Tibial nerve (tissue), 4 donors: ENCODE measurements at regions not wholly inside any gene's neighbourhood (a gene's known extent, or its start where the extent isn't known, plus 50 kb on each side); places are given as distances from the start of the nearest gene placed in this dataset.

Experiments used
- DNase-seq, 2 donors: peaks; one replicate each; pipeline ENCODE4 v3.0.0-alpha.2; 2019; ENCODE audit warnings: low spot score in 2 of 2
- H3K27ac ChIP-seq, 4 donors: fragments of 200-600 bp; sonication (generic) in 3 of 4; one replicate each; pipeline ENCODE4 v1.5.1; 2017 to 2019; ENCODE audit warnings: mild to moderate bottlenecking in 1 of 4
- H3K27me3 ChIP-seq, 2 donors: fragments of 200-600 bp; sonication (generic) in 1 of 2; one replicate each; pipeline versions ENCODE4 v1.5.1 to v1.6.0; 2017 to 2019
- H3K36me3 ChIP-seq, 3 donors: fragments of 200-600 bp; sonication (generic); one replicate each; pipeline ENCODE4 v1.5.1; 2018 to 2019
- H3K4me1 ChIP-seq, 4 donors: fragments of 200-600 bp; sonication (generic) in 3 of 4; one replicate each; pipeline ENCODE4 v1.5.1; 2017 to 2019
- H3K4me3 ChIP-seq, 4 donors: fragments of 200-600 bp; sonication (generic) in 3 of 4; one replicate each; pipeline ENCODE4 v1.5.1; 2017 to 2019; ENCODE audit warnings: mild to moderate bottlenecking in 1 of 4, moderate library complexity in 1 of 4
- H3K9me3 ChIP-seq, 4 donors: fragments of 200-600 bp; sonication (generic) in 3 of 4; one replicate each; pipeline ENCODE4 v1.5.1; 2017 to 2019
- CTCF ChIP-seq, 5 experiments: fragments of 200-600 bp in 3 of 5; fragments of 450-650 bp in 2 of 5; sonication (generic) in 3 of 5; IDR thresholded peaks; one replicate each; pipeline ENCODE4 v1.5.1; 2016 to 2019; ENCODE audit warnings: antibody characterized with exemption in 5 of 5, mild to moderate bottlenecking in 3 of 5, moderate library complexity in 2 of 5
- EP300 ChIP-seq, 2 donors: sonication (generic); formaldehyde crosslinking; IDR thresholded peaks; one replicate each; pipeline ENCODE4 v1.6.1; 2017; ENCODE audit warnings: antibody characterized with exemption in 2 of 2, mild to moderate bottlenecking in 1 of 2
- POLR2A ChIP-seq, 2 donors: fragments of 450-650 bp; IDR thresholded peaks; one replicate each; pipeline ENCODE4 v1.6.1; 2017; ENCODE audit warnings: antibody characterized with exemption in 2 of 2, mild to moderate bottlenecking in 2 of 2, moderate library complexity in 2 of 2
- WGBS, 2 donors: methylation state at CpG; one replicate each; pipeline ENCODE4 v1.1.5; 2018; 5-methylcytosine and 5-hydroxymethylcytosine counted together

- no peak for TF ChIP-seq EP300 (IDR thresholded peaks at IDR 0.05)
- no peak for TF ChIP-seq POLR2A (IDR thresholded peaks at IDR 0.05)
- no peak for TF ChIP-seq CTCF (IDR thresholded peaks at IDR 0.05)
- DNase-seq: no peak
- Histone ChIP-seq H3K4me1 (peaks cover 0 to 4% (median 0%) of the 10 kb centered on the region in 4 donors), H3K9me3 (no peaks in the 10 kb centered on the region), H3K27me3 (no peaks in the 10 kb centered on the region), H3K36me3 (no peaks in the 10 kb centered on the region), H3K27ac (no peak overlapping the region), H3K4me3 (no peak overlapping the region)
- 86 to 92% methylated on average over 3 of the region's 3 CpGs for WGBS, 2 donors
Measured at GRCh38 chr5:103487822-103488493, 74.6 kb downstream of the NUDT12 start.

GRCh38 chr5:103487218-103487617 is 75.4 kb downstream of the NUDT12 start:
- no peak overlapping the region for H3K4me3 ChIP-seq
- 41 to 52% methylated on average over 6 of the region's 6 CpGs for WGBS, 2 donors
- H3K4me1 ChIP-seq: peaks cover 0 to 4% (median 0%) of the 10 kb centered on the region in 4 donors
- H3K36me3 ChIP-seq: no peaks in the 10 kb centered on the region
- no peak for DNase-seq
- H3K27me3 ChIP-seq: no peaks in the 10 kb centered on the region
- no peak for TF ChIP-seq EP300 (IDR thresholded peaks at IDR 0.05)
- H3K9me3 ChIP-seq: no peaks in the 10 kb centered on the region
- no peak overlapping the region for H3K27ac ChIP-seq

- 78 to 79% methylated on average over 5 of the region's 5 CpGs for WGBS, 2 donors
- H3K36me3 ChIP-seq: no peaks in the 10 kb centered on the region
- no peak overlapping the region for H3K4me3 ChIP-seq
- H3K27ac ChIP-seq: no peak overlapping the region
- no peaks in the 10 kb centered on the region for H3K27me3 ChIP-seq
- peaks cover 0 to 4% (median 0%) of the 10 kb centered on the region in 4 donors for H3K4me1 ChIP-seq
- DNase-seq: no peak
- no peaks in the 10 kb centered on the region for H3K9me3 ChIP-seq
- TF ChIP-seq POLR2A (IDR thresholded peaks at IDR 0.05) (no peak), EP300 (IDR thresholded peaks at IDR 0.05) (no peak), CTCF (IDR thresholded peaks at IDR 0.05) (no peak)
Measured at GRCh38 chr5:103486739-103487138, 75.8 kb downstream of the NUDT12 start.

GRCh38 chr5:103480246-103480645 is 82.3 kb downstream of the NUDT12 start:
- no peak overlapping the region for H3K4me3 ChIP-seq
- H3K27me3 ChIP-seq: no peaks in the 10 kb centered on the region
- no peak for DNase-seq
- H3K27ac ChIP-seq: no peak overlapping the region
- TF ChIP-seq CTCF (IDR thresholded peaks at IDR 0.05) (no peak), POLR2A (IDR thresholded peaks at IDR 0.05) (no peak), EP300 (IDR thresholded peaks at IDR 0.05) (no peak)
- WGBS, 2 donors: 77 to 87% methylated on average over 3 of the region's 3 CpGs
- no peaks in the 10 kb centered on the region for H3K9me3 ChIP-seq
- no peaks in the 10 kb centered on the region for H3K36me3 ChIP-seq
- H3K4me1 ChIP-seq: peaks cover 0 to 5% (median 1%) of the 10 kb centered on the region in 4 donors

GRCh38 chr5:103477678-103478077 is 84.9 kb downstream of the NUDT12 start:
- no peaks in the 10 kb centered on the region for H3K27me3 ChIP-seq
- no peak overlapping the region for H3K4me3 ChIP-seq
- no peaks in the 10 kb centered on the region for H3K36me3 ChIP-seq
- H3K27ac ChIP-seq: peak overlapping the region in 1 of 4 donors; percentile 67
- TF ChIP-seq POLR2A (IDR thresholded peaks at IDR 0.05) (no peak), EP300 (IDR thresholded peaks at IDR 0.05) (no peak), CTCF (IDR thresholded peaks at IDR 0.05) (no peak)
- 44 to 51% methylated on average over 1 of the region's 1 CpG for WGBS, 2 donors
- no peaks in the 10 kb centered on the region for H3K9me3 ChIP-seq
- peaks cover 0 to 14% (median 7%) of the 10 kb centered on the region in 4 donors for H3K4me1 ChIP-seq
- no peak for DNase-seq
